HG02938 (cell line): ENCODE measurements at regions not wholly inside any gene's neighbourhood (a gene's known extent, or its start where the extent isn't known, plus 50 kb on each side); places are given as distances from the start of the nearest gene placed in this dataset.
"Not testable (repeated sequence)": the region's sequence is repeated elsewhere in the genome, so short reads cannot be mapped to it uniquely, and the experiment has no call there.

Experiments
- ATAC-seq: cut with Tn5 transposase; IDR thresholded peaks from one replicate; pipeline ENCODE4 v1.9.1; 2021; ENCODE audit warnings: mild to moderate bottlenecking, moderate library complexity; ENCODE audit not compliant: unreplicated experiment

DNA sequence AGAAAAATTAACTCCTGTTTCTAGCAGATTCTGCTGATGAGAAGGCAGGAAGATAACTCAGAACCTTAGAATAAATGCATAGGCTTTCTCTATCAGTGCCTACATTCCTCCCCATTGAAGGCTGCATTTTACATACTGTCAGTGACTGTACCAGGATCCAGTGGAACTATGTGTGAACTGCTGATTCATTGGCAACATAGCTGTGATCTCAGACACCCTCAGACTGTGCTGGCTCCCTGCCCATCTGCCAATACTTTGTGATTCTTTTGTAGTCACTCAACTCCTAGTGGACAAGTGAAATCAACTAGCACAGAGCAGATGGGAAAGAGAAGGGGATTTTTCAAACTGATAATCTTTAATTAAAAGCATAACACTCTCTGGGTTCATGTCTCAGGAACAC, 375.8 kb downstream of the MDFIC start:
- ATAC-seq = no peak

- ATAC-seq = no peak
Observed at GRCh38 chr7:115293628-115294240, 371.8 kb downstream of the MDFIC start.

DNA sequence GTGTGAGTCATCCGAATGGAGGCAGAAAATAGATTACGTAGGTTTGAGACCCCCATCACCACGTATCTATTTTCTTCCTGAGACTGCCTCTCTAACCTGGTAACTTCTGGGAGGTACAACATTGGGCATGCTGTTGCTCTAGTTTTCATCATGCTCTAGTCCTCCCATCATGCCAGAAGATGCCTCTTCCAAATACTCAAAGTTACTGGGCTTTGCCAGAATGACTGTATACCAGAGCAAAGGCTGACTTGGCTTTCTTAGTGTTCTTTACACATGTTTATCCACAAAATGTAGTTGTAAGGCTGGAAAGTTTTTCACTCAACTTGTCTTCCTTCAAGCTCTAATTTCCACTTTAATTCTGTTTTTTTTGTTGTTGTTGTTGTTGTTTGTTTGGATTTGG, 370.5 kb downstream of the MDFIC start:
- ATAC-seq = no peak

DNA sequence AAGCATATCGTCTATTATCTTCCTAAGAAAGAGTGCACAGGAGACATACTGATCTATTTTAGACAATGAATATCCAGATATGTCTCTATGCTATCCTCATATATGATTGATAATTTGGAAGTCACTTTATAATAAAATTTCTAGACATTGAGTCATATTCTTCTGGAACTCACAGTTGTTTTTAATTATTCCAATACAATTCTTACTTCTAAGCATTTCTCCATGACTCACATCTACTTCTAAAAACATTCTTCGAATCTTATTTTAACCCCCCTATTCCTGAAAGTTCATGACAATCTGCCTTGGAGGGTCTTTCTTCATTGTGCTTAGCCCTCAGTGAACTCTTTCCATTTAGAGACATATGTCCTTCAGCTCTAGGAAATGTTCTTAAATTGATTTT, 368.1 kb downstream of the MDFIC start:
- no peak for ATAC-seq

GRCh38 chr7:115276791-115277190, 354.9 kb downstream of the MDFIC start:
- ATAC-seq = no peak

GRCh38 chr7:115273855-115274254, 352.0 kb downstream of the MDFIC start:
- not testable (repeated sequence) for ATAC-seq

DNA sequence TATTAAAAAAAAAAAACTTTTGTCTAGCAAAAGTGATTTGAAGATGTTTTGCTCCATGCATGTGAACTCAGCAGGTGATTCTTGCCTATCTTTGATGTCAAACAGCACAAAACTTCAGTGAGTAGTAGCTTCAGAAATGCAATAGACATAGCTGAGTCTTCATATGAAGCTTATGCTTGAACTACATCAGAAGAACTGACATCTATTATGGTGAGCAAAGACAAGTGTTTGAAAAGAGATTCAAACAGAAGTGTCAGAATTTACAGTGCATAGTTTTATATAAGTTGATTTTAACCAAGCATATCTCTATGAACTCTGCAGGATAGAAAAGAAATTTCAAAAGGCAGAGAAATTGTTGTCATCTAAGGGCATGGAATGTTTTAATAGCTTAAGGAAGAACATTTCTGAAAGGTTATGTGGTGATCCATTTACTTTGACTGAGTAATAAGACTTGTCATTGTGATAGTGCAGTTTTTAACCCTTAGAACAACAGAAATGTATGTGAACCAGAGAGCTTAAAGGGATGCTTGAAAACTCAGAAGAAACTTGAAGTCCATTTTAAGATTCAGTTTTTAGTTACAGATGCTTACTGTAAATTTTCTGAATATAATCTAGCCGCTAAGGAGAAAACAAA, 351.4 kb downstream of the MDFIC start:
- ATAC-seq = no peak

- no peak for ATAC-seq
Observed at GRCh38 chr7:115271332-115272235, 349.7 kb downstream of the MDFIC start.

DNA sequence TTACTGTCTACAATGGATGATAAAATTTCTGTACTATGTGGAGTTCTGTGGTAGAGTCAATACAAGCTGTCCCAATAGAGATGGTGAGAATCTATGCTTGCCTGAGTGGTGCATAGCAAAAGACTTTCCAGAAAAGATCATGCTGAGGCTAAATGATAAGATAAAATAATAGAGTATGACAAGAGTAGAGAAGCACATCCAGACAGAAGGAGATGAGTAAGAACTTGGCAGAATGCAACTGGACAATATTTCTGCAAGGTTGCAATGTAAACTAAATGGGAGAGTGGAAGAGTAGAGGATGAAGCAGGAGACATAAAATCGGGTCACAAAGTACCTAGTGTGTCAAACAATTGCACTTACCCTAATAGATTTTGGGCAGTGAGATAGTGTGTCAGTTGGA, 347.6 kb downstream of the MDFIC start:
- ATAC-seq = no peak

GRCh38 chr7:115267503-115267902, 345.6 kb downstream of the MDFIC start:
- peak; percentile 64 for ATAC-seq

DNA sequence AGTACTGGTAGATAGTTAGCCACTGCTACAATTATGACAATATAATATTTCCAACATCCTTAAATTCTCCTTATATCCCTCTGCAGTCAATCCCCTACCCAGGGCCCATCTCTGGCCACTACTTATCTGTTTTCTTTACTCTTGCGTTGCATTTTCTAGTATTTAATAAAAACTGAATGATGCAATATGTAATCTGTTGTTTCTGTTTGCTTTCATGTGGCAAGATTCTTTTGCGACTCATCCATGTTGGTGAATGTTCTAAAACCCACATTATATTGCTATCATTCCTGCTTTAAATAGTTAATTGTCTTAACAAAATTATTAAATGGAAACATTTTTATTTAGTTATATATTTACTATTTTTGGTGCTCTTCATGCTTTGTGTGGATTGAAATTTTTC, 338.5 kb downstream of the MDFIC start:
- no peak for ATAC-seq

DNA sequence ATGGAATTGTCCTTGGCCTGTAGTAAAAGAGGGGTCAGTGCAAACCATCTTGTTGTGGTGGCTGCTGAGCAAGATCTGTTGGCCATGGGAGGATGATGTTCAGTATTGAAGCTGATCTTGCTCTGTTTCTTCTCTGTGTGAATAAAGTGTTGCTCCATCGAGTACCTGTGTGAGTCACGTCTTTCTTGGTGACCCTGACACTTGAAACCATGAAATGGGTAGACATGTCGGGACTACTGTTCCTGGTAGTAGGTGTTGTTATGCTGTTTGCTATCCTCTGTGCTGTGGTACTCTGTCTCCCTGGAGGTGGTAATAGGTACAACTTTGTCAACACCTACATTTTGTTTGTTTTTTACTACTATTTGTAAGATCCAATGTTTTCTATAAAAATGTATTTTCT, 330.6 kb downstream of the MDFIC start:
- ATAC-seq = no peak

DNA sequence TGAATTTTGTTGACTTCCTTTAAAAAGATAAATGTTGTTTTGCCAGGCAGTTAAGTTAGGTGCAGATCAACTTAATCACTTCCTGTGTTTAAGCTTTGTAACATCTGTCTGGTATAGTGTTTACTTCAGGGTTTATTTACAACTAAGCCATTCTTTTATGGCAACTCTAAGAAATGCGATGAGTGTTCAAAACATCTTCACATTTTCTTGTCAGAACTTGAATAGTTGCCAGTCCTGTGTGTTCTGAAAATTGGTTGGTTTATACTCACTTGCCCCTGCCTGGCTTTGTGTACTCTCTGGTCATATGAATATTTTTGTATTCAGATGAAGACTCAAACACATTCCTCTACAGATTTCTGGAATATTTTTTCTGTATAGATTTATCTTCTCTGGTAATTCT, 327.2 kb downstream of the MDFIC start:
- ATAC-seq = no peak

- no peak for ATAC-seq
Observed at GRCh38 chr7:115241151-115241550, 319.3 kb downstream of the MDFIC start.

DNA sequence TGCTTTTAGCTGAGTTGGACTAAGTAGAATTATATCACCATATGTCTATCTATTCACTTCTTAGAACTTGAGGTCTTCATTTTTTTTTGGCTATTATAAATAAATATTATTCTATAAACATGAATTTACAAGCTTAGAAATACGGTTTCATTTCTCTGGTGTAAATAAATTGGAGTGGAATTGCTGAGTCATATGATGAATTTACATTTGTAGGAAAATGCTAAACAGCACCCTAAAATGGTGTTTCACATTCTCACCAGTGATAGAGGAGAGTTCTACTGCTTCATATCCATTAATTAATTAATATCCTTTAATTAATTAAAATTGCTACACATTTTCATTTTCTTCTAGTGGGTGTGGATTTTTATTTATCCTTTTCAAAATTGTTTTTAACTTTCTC, 318.3 kb downstream of the MDFIC start:
- no peak for ATAC-seq

DNA sequence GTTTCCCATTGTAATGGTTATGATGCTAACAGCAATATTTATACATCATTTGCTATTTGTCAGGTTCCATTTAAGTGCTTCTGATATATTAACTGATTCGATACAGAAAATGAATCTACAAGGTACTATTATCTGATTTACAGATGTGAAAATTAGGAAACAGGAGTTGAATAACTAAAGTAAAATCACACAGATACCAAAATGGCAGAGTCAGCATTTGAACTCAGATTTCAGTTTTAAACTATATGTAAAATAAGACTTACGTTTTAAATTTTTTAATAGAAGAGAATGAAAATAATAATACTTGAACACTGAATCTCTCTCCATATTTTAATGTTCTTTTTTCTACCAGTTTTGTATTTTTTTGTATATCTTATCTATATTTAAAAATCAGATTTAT, 313.2 kb downstream of the MDFIC start:
- no peak for ATAC-seq

DNA sequence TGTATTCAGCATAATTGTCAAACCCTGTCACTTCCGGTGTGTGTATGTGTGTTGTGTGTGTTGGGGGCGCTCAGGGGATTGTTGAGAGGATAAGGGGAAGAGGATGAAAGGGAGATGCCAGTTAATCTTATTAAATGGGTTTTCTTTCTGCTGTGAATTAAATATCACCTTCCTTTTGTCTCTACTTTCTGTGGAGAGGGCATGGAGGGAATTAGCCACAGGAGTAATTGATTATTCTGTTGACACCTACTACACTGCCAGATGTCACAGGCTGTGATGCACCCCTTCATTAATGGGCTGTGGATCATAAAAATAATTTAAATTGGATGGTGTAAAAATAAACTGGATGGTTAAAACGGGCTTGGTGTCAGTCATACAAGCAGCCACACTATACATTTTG, 311.9 kb downstream of the MDFIC start:
- ATAC-seq = no peak

- ATAC-seq = no peak
Observed at GRCh38 chr7:115232041-115232440, 310.1 kb downstream of the MDFIC start.

- ATAC-seq = peak; percentile 69
Observed at GRCh38 chr7:115230882-115231571, 309.1 kb downstream of the MDFIC start.

GRCh38 chr7:115229401-115230105, 307.7 kb downstream of the MDFIC start:
- ATAC-seq = no peak
